Prostate gland (tissue), 2 donors: ENCODE measurements at regions not wholly inside any gene's neighbourhood (a gene's known extent, or its start where the extent isn't known, plus 50 kb on each side); places are given as distances from the start of the nearest gene placed in this dataset.

Experiments
- CTCF ChIP-seq, 4 experiments: fragments of 200-600 bp in 2 of 4; fragments of 450-650 bp in 2 of 4; sonication (generic) in 2 of 4; IDR thresholded peaks; 1 replicate in 3 of 4; 2 replicates in 1 of 4; pipeline ENCODE4 v1.5.1; 2016 to 2019; ENCODE audit warnings: antibody characterized with exemption in 4 of 4, mild to moderate bottlenecking in 2 of 4, moderate library complexity in 2 of 4
- POLR2A ChIP-seq: fragments of 450-650 bp; IDR thresholded peaks from one replicate; pipeline ENCODE4 v1.6.1; 2016; ENCODE audit warnings: antibody characterized with exemption, mild to moderate bottlenecking

DNA sequence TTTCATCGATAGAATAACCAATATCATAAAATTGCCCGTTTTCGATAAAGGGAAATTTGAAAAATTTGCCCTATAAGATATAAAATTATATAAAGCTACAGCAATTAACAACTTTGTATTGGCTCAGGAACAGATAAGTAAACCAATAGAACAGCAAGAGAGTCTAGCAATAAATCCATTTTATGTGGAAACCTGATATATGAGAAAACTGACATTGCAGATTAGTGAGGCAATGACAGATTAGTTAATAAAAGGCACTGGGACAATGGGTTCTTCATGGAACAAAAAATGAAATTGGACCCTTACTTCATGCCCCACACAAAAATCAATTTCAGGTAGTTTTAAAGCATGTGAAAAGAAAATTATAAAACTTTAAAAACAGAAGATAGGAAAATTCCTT lies 169.9 kb upstream of the ST6GALNAC5 start:
- TF ChIP-seq CTCF (IDR thresholded peaks at IDR 0.05) (no peak), POLR2A (no peak)
